ENCODE measurements at regions not wholly inside any gene's neighbourhood (a gene's known extent, or its start where the extent isn't known, plus 50 kb on each side); places are given as distances from the start of the nearest gene placed in this dataset.

- no peak for TF ChIP-seq POLR2AphosphoS5 (IDR thresholded peaks at IDR 0.05)
- TF ChIP-seq, protein P1, sequence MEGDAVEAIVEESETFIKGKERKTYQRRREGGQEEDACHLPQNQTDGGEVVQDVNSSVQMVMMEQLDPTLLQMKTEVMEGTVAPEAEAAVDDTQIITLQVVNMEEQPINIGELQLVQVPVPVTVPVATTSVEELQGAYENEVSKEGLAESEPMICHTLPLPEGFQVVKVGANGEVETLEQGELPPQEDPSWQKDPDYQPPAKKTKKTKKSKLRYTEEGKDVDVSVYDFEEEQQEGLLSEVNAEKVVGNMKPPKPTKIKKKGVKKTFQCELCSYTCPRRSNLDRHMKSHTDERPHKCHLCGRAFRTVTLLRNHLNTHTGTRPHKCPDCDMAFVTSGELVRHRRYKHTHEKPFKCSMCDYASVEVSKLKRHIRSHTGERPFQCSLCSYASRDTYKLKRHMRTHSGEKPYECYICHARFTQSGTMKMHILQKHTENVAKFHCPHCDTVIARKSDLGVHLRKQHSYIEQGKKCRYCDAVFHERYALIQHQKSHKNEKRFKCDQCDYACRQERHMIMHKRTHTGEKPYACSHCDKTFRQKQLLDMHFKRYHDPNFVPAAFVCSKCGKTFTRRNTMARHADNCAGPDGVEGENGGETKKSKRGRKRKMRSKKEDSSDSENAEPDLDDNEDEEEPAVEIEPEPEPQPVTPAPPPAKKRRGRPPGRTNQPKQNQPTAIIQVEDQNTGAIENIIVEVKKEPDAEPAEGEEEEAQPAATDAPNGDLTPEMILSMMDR (IDR thresholded peaks at IDR 0.05) = no peak
- no peak for TF ChIP-seq POLR2A (IDR thresholded peaks at IDR 0.05)
Measured at GRCh38 chr4:62342346-62342745, 1142.2 kb downstream of the ADGRL3 start.
